ENCODE measurements at regions not wholly inside any gene's neighbourhood (a gene's known extent, or its start where the extent isn't known, plus 50 kb on each side); places are given as distances from the start of the nearest gene placed in this dataset.

DNA sequence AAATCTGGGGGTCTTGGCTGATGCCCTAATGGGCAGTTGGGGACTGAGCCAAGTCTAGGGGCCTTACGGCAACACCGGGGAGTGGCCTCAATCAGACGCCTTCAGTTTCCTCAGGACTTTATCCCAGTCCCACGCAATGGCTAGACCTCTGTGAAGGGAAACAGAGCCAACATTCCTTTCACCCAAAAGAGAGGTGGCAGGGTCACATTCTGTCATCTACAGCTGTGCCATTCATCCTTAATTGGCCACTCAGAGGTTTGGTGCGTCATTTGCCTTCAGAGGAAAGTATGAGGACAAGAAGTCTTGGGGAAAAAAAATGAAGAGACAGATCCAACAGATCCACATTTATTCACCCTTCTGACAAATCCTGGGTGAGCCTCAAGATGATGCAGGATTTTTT lies 166.9 kb upstream of the AVPR1A start:
- Mint-ChIP-seq H3K36me3 (ENCODE audit: low read depth) (no peaks in the 10 kb centered on the region), H3K4me3 (no peak overlapping the region), H3K27ac (no peak overlapping the region), H3K4me1 (ENCODE audit: low read depth) (no peaks in the 10 kb centered on the region), H3K27me3 (no peaks in the 10 kb centered on the region), H3K9me3 (no peaks in the 10 kb centered on the region)
- ChIA-PET POLR2A (no interaction called here), CTCF (no interaction called here)
- H3K27ac ChIP-seq (ENCODE audit: low read depth in 1 of 2, low read length in 2 of 2), result no peak overlapping the region
- no peaks in the 10 kb centered on the region for H3K4me1 ChIP-seq (ENCODE audit: insufficient read depth, low read length)
- H3K36me3 ChIP-seq (ENCODE audit: insufficient read depth, low read length), result no peaks in the 10 kb centered on the region
- intact Hi-C loops (cut with DNase I, micrococcal nuclease), result no loop called here
- DNase-seq (no peak), ATAC-seq (ENCODE audit: poor library complexity) (no peak)
- no peaks in the 10 kb centered on the region for H3K27me3 ChIP-seq (ENCODE audit: control insufficient read depth in 1 of 2, insufficient read depth in 2 of 2, low read length in 2 of 2)
- peaks cover 0 to 7% of the 10 kb centered on the region in 2 experiments for H3K9me3 ChIP-seq (ENCODE audit: control insufficient read depth in 1 of 2, insufficient read depth in 1 of 2, low read length in 2 of 2)
- H3K4me3 ChIP-seq (ENCODE audit: low read length), result no peak overlapping the region
- TF ChIP-seq, protein P1, sequence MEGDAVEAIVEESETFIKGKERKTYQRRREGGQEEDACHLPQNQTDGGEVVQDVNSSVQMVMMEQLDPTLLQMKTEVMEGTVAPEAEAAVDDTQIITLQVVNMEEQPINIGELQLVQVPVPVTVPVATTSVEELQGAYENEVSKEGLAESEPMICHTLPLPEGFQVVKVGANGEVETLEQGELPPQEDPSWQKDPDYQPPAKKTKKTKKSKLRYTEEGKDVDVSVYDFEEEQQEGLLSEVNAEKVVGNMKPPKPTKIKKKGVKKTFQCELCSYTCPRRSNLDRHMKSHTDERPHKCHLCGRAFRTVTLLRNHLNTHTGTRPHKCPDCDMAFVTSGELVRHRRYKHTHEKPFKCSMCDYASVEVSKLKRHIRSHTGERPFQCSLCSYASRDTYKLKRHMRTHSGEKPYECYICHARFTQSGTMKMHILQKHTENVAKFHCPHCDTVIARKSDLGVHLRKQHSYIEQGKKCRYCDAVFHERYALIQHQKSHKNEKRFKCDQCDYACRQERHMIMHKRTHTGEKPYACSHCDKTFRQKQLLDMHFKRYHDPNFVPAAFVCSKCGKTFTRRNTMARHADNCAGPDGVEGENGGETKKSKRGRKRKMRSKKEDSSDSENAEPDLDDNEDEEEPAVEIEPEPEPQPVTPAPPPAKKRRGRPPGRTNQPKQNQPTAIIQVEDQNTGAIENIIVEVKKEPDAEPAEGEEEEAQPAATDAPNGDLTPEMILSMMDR (IDR thresholded peaks at IDR 0.05), result no peak

DNA sequence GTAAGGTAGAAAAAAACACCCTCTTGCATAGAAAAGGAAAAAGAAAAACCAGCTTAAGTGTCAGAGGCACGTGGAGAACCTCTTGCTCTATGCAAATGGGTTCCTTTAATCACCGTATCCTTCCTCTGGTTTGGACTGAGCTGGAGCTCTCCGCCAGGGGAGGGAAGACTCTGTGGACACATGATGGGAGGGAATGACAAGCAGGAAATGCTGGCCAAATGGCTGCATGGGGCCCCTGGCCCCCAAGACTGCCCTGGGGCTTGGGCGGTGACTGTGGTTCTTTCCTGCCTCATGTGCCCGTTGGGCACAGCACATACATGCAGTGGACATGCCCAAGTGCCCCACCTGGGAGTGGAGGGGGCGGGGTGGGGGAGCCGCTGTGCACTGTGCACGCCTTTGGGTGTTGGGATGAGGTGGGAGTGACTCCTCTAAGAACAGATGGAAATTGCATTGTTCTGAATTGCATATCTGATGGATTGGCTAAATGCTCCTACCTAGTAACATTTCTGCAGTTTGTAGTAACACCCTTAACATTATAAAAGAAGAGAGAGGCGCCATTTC lies 166.4 kb upstream of the AVPR1A start:
- Mint-ChIP-seq H3K27ac (no peak overlapping the region), H3K4me1 (ENCODE audit: low read depth) (no peaks in the 10 kb centered on the region)
- peaks cover 0 to 7% of the 10 kb centered on the region in 2 experiments for H3K9me3 ChIP-seq (ENCODE audit: control insufficient read depth in 1 of 2, insufficient read depth in 1 of 2, low read length in 2 of 2)

DNA sequence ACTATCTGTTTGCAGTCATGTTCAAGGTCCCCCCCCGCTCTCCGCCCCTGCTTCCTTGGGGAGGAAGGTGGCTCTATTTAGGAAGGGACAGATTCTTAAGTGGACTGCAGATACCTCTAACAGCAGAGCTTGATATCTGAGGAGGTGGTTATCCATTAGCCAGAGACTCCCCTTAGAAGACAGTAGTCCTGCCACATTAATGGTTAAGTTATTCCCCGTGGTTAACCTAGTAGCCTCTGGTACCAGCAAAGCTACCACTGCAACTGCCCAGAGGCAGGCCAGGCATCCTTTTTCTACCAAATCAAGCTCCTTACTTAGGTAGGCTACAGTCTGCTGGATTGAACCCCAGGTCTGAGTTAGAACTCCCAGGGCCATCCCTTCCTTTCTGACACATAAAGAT lies 162.1 kb upstream of the AVPR1A start:
- ChIA-PET POLR2A (no interaction called here), CTCF (no interaction called here)
- no peak overlapping the region for H3K27ac Mint-ChIP-seq
- ATAC-seq (ENCODE audit: poor library complexity) (no peak), DNase-seq (no peak)
- intact Hi-C loops (cut with DNase I, micrococcal nuclease), result no loop called here
- no peaks in the 10 kb centered on the region for H3K36me3 Mint-ChIP-seq (ENCODE audit: low read depth)
- H3K4me1 ChIP-seq (ENCODE audit: insufficient read depth, low read length), result no peaks in the 10 kb centered on the region
- H3K9me3 ChIP-seq (ENCODE audit: control insufficient read depth in 1 of 2, insufficient read depth in 1 of 2, low read length in 2 of 2), result peaks cover 0 to 7% of the 10 kb centered on the region in 2 experiments
- H3K9me3 Mint-ChIP-seq, result peaks cover 1% of the 10 kb centered on the region
- no peaks in the 10 kb centered on the region for H3K36me3 ChIP-seq (ENCODE audit: insufficient read depth, low read length)
- no peak overlapping the region for H3K27ac ChIP-seq (ENCODE audit: low read depth in 1 of 2, low read length in 2 of 2)
- H3K27me3 ChIP-seq (ENCODE audit: control insufficient read depth in 1 of 2, insufficient read depth in 2 of 2, low read length in 2 of 2), result no peaks in the 10 kb centered on the region
- H3K4me1 Mint-ChIP-seq (ENCODE audit: low read depth), result no peaks in the 10 kb centered on the region
- TF ChIP-seq, protein P1 (IDR thresholded peaks at IDR 0.05), result no peak
- H3K4me3 ChIP-seq (ENCODE audit: low read length), result no peak overlapping the region
- no peaks in the 10 kb centered on the region for H3K27me3 Mint-ChIP-seq
- H3K4me3 Mint-ChIP-seq, result no peak overlapping the region

More for the DNA sequence above, 166.4 kb upstream of the AVPR1A start:
- ATAC-seq (ENCODE audit: poor library complexity) (no peak), DNase-seq (no peak)
- H3K4me1 ChIP-seq (ENCODE audit: insufficient read depth, low read length), result no peaks in the 10 kb centered on the region
- TF ChIP-seq, protein P1 (IDR thresholded peaks at IDR 0.05), result no peak
- ChIA-PET POLR2A (no interaction called here), CTCF (no interaction called here)
- no peaks in the 10 kb centered on the region for H3K27me3 ChIP-seq (ENCODE audit: control insufficient read depth in 1 of 2, insufficient read depth in 2 of 2, low read length in 2 of 2)
- H3K4me3 ChIP-seq (ENCODE audit: low read length), result no peak overlapping the region
- H3K9me3 Mint-ChIP-seq, result no peaks in the 10 kb centered on the region
- no peak overlapping the region for H3K27ac ChIP-seq (ENCODE audit: low read depth in 1 of 2, low read length in 2 of 2)
- no peak overlapping the region for H3K4me3 Mint-ChIP-seq
- no peaks in the 10 kb centered on the region for H3K36me3 Mint-ChIP-seq (ENCODE audit: low read depth)
- H3K36me3 ChIP-seq (ENCODE audit: insufficient read depth, low read length), result no peaks in the 10 kb centered on the region
- H3K27me3 Mint-ChIP-seq, result no peaks in the 10 kb centered on the region
- intact Hi-C loops (cut with DNase I, micrococcal nuclease), result no loop called here
